ENCODE measurements at regions not wholly inside any gene's neighbourhood (a gene's known extent, or its start where the extent isn't known, plus 50 kb on each side); places are given as distances from the start of the nearest gene placed in this dataset.

GRCh38 chr1:239633432-239633831, 247.1 kb downstream of the CHRM3 start:
- Histone ChIP-seq H3K9ac (replicated peaks in 1 of 4; ENCODE audit: extremely low read depth in 1 of 4, low read depth in 3 of 4, low read length in 3 of 4) (no peak overlapping the region), H3K56ac (replicated peaks; ENCODE audit: insufficient read length, low read depth, low read length) (no peak overlapping the region), H3K27ac (ENCODE audit: low read depth, low read length) (no peak overlapping the region), H3K23me2 (ENCODE audit: low read depth, low read length) (no peaks in the 10 kb centered on the region), H2BK5ac (ENCODE audit: low read depth, low read length) (no peak overlapping the region), H3K4me3 (ENCODE audit: extremely low read depth in 1 of 4, insufficient read depth in 2 of 4, low read depth in 3 of 4, low read length in 4 of 4) (no peak overlapping the region; a peak in 1 of 8 replicates), H2AK5ac (ENCODE audit: low read depth, low read length) (no peak overlapping the region), H2BK20ac (ENCODE audit: low read length) (no peak overlapping the region), H4K20me1 (replicated peaks in 1 of 2; ENCODE audit: control insufficient read depth in 1 of 2, insufficient read depth in 2 of 2, low read length in 2 of 2) (no peaks in the 10 kb centered on the region), H4K5ac (ENCODE audit: insufficient read length, low read depth, low read length) (no peak overlapping the region), H3K9me3 (ENCODE audit: insufficient read depth in 2 of 2, low read depth in 1 of 2, low read length in 1 of 2) (no peaks in the 10 kb centered on the region), H3K23ac (ENCODE audit: insufficient read length) (no peak overlapping the region), H2BK120ac (replicated peaks; ENCODE audit: low read depth, low read length) (no peak overlapping the region), H2BK15ac (ENCODE audit: low read length) (no peak overlapping the region), H3K4me1 (replicated peaks in 1 of 4; ENCODE audit: control insufficient read depth in 3 of 4, insufficient read depth in 4 of 4, low read length in 3 of 4) (peaks cover 0 to 4% (median 2%) of the 10 kb centered on the region in 4 experiments; a peak in 2 of 7 replicates), H3K4ac (replicated peaks; ENCODE audit: insufficient read length, low read depth, low read length) (peak overlapping the region; percentile 84), H4K91ac (replicated peaks; ENCODE audit: insufficient read length, low read length) (no peak overlapping the region), H3K36me3 (ENCODE audit: control insufficient read depth in 2 of 4, insufficient read depth in 4 of 4, low read length in 3 of 4) (no peaks in the 10 kb centered on the region; a peak in 1 of 8 replicates), H3K4me2 (ENCODE audit: insufficient read depth in 1 of 2, low read depth in 2 of 2, low read length in 2 of 2) (no peak overlapping the region; a peak in 1 of 4 replicates), H3K14ac (ENCODE audit: insufficient read length) (no peak overlapping the region), H3K27me3 (replicated peaks in 1 of 4; ENCODE audit: control insufficient read depth in 3 of 4, extremely low read depth in 1 of 4, insufficient read depth in 3 of 4, low read length in 3 of 4) (no peaks in the 10 kb centered on the region), H3K79me1 (ENCODE audit: low read depth, low read length) (no peaks in the 10 kb centered on the region), H4K8ac (ENCODE audit: extremely low read depth, insufficient read depth, low read length) (no peak overlapping the region), H2AFZ (ENCODE audit: low read length) (no peak overlapping the region), H3K18ac (ENCODE audit: extremely low read depth, low read length) (no peak overlapping the region; the same call in 1 of the 2 replicates), H3K79me2 (ENCODE audit: control insufficient read depth in 1 of 2, insufficient read depth in 2 of 2, low read length in 2 of 2) (no peaks in the 10 kb centered on the region), H2BK12ac (ENCODE audit: low read depth, low read length) (no peak overlapping the region)
- no peak for DNase-seq (ENCODE audit: low read depth in 1 of 2, low spot score in 2 of 2)
- TF ChIP-seq CBX8 (IDR thresholded peaks at IDR 0.05; ENCODE audit: borderline replicate concordance, low read depth, low read length) (no peak), POLR2A (IDR thresholded peaks at IDR 0.05; ENCODE audit: control extremely low read depth in 1 of 2, low read depth in 2 of 2, low read length in 2 of 2) (no peak), NRF1 (IDR thresholded peaks at IDR 0.05; ENCODE audit: low read depth, low read length) (no peak), POU5F1 (IDR thresholded peaks at IDR 0.05; ENCODE audit: low read depth, low read length) (no peak), SP1 (IDR thresholded peaks at IDR 0.05; ENCODE audit: low read depth, low read length) (0 out of 2 replicates have a peak, but pooled peaks have one; percentile 14)
- TF ChIP-seq, protein P1, sequence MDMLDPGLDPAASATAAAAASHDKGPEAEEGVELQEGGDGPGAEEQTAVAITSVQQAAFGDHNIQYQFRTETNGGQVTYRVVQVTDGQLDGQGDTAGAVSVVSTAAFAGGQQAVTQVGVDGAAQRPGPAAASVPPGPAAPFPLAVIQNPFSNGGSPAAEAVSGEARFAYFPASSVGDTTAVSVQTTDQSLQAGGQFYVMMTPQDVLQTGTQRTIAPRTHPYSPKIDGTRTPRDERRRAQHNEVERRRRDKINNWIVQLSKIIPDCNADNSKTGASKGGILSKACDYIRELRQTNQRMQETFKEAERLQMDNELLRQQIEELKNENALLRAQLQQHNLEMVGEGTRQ (IDR thresholded peaks at IDR 0.05; ENCODE audit: low read length): peak; percentile 55
- CTCF ChIA-PET (ENCODE audit: partially characterized antibody): interaction anchor here (0.8 to 1.7 kb wide), 5 partner anchors 33 to 1816 kb away, joined by 3 to 5 read pairs (median 4); no protein-coding TSS in a partner anchor
- WGBS, 2 experiments (ENCODE audit: extremely low coverage in 1 of 2, insufficient coverage in 1 of 2, insufficient read length in 1 of 2, insufficient replicate concordance in 2 of 2, low coverage in 1 of 2, low lambda C conversion rate in 2 of 2, missing lambda C conversion rate in 1 of 2): 84% methylated on average over 4 of the region's 4 CpGs; no CpG with 5 or more reads in 1 of the 2 experiments
- POLR2A ChIA-PET (ENCODE audit: partially characterized antibody): no interaction called here
- FAIRE-seq: no peak

Data from H1 (cell line).